HG02938 (cell line): ENCODE measurements at regions not wholly inside any gene's neighbourhood (a gene's known extent, or its start where the extent isn't known, plus 50 kb on each side); places are given as distances from the start of the nearest gene placed in this dataset.

Experiments used
- ATAC-seq: cut with Tn5 transposase; IDR thresholded peaks from one replicate; pipeline ENCODE4 v1.9.1; 2021; ENCODE audit warnings: mild to moderate bottlenecking, moderate library complexity; ENCODE audit not compliant: unreplicated experiment

DNA sequence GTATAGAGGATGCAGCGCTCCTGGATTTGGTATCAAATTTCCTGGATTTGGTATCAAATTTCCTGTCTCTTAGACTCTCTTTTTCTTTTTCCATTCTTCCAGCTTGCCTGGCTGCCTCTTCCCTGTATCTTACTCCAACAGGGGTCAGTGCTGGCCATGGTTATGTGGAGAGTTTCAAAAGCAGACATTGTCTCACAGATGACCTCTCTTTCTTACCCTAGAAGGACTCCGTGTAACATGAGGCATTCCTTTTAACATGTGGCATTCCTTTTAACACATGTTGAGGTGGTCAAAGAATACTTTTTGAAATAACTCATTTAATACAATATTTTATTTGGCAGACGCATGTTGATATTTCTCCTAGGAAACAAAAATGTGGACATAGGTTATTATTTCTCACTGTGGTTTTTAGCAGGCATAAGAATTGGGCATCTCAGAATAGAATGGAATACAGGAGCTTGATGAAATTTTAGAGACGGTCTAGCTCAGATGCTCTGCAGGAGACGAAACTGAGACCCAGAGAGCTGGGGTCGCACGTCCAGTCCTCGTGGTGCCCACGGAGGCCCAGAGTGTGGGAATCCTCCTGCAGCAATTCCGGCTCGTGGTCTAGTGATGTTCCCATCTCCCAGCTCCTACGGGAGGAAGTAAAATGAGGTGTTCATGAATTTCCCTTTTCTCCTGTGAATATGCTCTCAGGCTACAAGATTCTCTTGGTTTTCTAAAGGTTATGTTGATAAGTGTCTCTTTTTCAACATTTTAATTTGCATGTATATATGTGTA, 59.6 kb upstream of the PITRM1 start:
- no peak for ATAC-seq

DNA sequence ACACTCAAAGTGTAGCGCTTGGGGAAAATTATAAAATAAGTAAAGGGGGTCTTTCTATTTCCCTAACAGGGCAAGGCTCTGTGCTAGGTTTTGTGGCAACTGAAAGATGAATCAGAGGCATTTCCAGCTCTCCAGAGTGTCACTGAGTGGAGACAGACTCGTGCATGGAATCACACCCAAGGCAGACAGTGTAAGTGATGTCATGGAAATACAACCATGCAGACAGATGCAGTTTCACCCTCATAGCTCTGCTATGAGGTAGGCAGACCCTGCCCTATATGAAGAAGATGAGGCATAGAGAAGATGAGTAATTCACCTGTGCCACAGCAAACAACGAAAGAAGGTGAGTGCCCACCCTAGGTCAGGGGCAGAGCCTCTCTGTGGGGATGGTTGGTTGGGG, 57.2 kb upstream of the PITRM1 start:
- no peak for ATAC-seq

- no peak for ATAC-seq
These were observed 56.0 kb upstream of the PITRM1 start for GRCh38 chr10:3228629-3228945.

GRCh38 chr10:3226960-3227744, 54.6 kb upstream of the PITRM1 start:
- ATAC-seq = no peak

- no peak for ATAC-seq
These were observed 53.0 kb upstream of the PITRM1 start for GRCh38 chr10:3225561-3225960.

DNA sequence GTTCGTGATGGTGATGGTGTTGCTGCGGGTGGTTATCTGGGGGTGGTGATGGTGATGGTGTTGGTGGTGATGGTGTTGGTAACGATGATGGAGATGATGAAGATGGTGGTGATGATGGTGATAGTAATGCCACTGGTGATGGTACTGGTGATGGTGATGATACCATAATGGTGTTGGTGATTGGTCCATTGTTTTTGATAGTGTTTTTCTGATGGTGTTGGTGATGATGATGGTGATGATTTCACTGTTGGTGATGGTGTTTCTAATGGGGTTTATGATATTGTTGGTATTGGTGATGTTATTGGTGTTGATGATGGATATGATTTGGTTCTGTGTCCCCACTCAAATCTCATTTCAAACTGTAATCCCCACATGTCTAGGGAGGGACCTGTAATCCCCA, 51.7 kb upstream of the PITRM1 start:
- ATAC-seq = no peak

GRCh38 chr10:3222626-3223025, 50.0 kb upstream of the PITRM1 start:
- ATAC-seq = no peak
